Prostate gland (tissue), 2 donors: ENCODE measurements at regions not wholly inside any gene's neighbourhood (a gene's known extent, or its start where the extent isn't known, plus 50 kb on each side); places are given as distances from the start of the nearest gene placed in this dataset.

ENCODE experiments used
- POLR2A ChIP-seq: fragments of 450-650 bp; IDR thresholded peaks from one replicate; pipeline ENCODE4 v1.6.1; 2016; ENCODE audit warnings: antibody characterized with exemption, mild to moderate bottlenecking
- TF ChIP-seq, protein P1 (sequence below), 4 experiments: fragments of 200-600 bp in 2 of 4; fragments of 450-650 bp in 2 of 4; sonication (generic) in 2 of 4; IDR thresholded peaks; 1 replicate in 3 of 4; 2 replicates in 1 of 4; pipeline ENCODE4 v1.5.1; 2016 to 2019; ENCODE audit warnings: antibody characterized with exemption in 4 of 4, mild to moderate bottlenecking in 2 of 4, moderate library complexity in 2 of 4

GRCh38 chr7:16961641-16962040, 79.9 kb upstream of the AGR3 start:
- TF ChIP-seq, protein P1, sequence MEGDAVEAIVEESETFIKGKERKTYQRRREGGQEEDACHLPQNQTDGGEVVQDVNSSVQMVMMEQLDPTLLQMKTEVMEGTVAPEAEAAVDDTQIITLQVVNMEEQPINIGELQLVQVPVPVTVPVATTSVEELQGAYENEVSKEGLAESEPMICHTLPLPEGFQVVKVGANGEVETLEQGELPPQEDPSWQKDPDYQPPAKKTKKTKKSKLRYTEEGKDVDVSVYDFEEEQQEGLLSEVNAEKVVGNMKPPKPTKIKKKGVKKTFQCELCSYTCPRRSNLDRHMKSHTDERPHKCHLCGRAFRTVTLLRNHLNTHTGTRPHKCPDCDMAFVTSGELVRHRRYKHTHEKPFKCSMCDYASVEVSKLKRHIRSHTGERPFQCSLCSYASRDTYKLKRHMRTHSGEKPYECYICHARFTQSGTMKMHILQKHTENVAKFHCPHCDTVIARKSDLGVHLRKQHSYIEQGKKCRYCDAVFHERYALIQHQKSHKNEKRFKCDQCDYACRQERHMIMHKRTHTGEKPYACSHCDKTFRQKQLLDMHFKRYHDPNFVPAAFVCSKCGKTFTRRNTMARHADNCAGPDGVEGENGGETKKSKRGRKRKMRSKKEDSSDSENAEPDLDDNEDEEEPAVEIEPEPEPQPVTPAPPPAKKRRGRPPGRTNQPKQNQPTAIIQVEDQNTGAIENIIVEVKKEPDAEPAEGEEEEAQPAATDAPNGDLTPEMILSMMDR (IDR thresholded peaks at IDR 0.05) = no peak
- no peak for TF ChIP-seq POLR2A
